SK-N-DZ (cell line): ENCODE measurements at regions not wholly inside any gene's neighbourhood (a gene's known extent, or its start where the extent isn't known, plus 50 kb on each side); places are given as distances from the start of the nearest gene placed in this dataset.

Experiments used
- DNase-seq: peaks from one replicate; pipeline ENCODE4 v3.0.0-alpha.2; 2015; ENCODE audit warnings: low spot score

- no peak for DNase-seq
These were observed 142.9 kb upstream of the WNT4 start for GRCh38 chr1:22285549-22286396.

- no peak for DNase-seq
These were observed 143.6 kb upstream of the WNT4 start for GRCh38 chr1:22286491-22286890.

- DNase-seq, result no peak
These were observed 144.4 kb upstream of the WNT4 start for GRCh38 chr1:22287273-22287672.

GRCh38 chr1:22287946-22288520 is 145.1 kb upstream of the WNT4 start:
- DNase-seq, result no peak

GRCh38 chr1:22288593-22289241 is 145.8 kb upstream of the WNT4 start:
- DNase-seq, result no peak

- DNase-seq, result no peak
These were observed 146.6 kb upstream of the WNT4 start for GRCh38 chr1:22289307-22289995.

GRCh38 chr1:22290157-22290556 is 147.3 kb upstream of the WNT4 start:
- no peak for DNase-seq

- no peak for DNase-seq
These were observed 147.7 kb upstream of the WNT4 start for GRCh38 chr1:22290611-22291010.

GRCh38 chr1:22291057-22291456 is 148.2 kb upstream of the WNT4 start:
- no peak for DNase-seq

GRCh38 chr1:22291494-22291893 is 148.6 kb upstream of the WNT4 start:
- DNase-seq, result no peak

GRCh38 chr1:22292011-22292788 is 149.3 kb upstream of the WNT4 start:
- DNase-seq, result no peak

- DNase-seq, result no peak
These were observed 152.5 kb upstream of the WNT4 start for GRCh38 chr1:22295396-22295795.

GRCh38 chr1:22295856-22296255 is 153.0 kb upstream of the WNT4 start:
- DNase-seq, result no peak

- no peak for DNase-seq
These were observed 154.0 kb upstream of the WNT4 start for GRCh38 chr1:22296701-22297591.

- no peak for DNase-seq
These were observed 153.7 kb upstream of the ZBTB40 start for GRCh38 chr1:22297999-22298398.

- no peak for DNase-seq
These were observed 147.8 kb upstream of the ZBTB40 start for GRCh38 chr1:22303816-22304215.

GRCh38 chr1:22309572-22309971 is 142.1 kb upstream of the ZBTB40 start:
- DNase-seq, result no peak

- no peak for DNase-seq
These were observed 140.2 kb upstream of the ZBTB40 start for GRCh38 chr1:22311461-22311860.

GRCh38 chr1:22313321-22313720 is 138.3 kb upstream of the ZBTB40 start:
- DNase-seq, result no peak

- DNase-seq, result no peak
These were observed 136.9 kb upstream of the ZBTB40 start for GRCh38 chr1:22314706-22315105.
